NCI-H187 treated with DMSO at 0.1 percent for 48 hours (cell line): ENCODE measurements at regions not wholly inside any gene's neighbourhood (a gene's known extent, or its start where the extent isn't known, plus 50 kb on each side); places are given as distances from the start of the nearest gene placed in this dataset.
"Not testable (repeated sequence)": the region's sequence is repeated elsewhere in the genome, so short reads cannot be mapped to it uniquely, and the experiment has no call there.

Source experiments
- DNase-seq: peaks from one replicate; lab custom pipeline; 2025; lab: John Stamatoyannopoulos, UW

DNA sequence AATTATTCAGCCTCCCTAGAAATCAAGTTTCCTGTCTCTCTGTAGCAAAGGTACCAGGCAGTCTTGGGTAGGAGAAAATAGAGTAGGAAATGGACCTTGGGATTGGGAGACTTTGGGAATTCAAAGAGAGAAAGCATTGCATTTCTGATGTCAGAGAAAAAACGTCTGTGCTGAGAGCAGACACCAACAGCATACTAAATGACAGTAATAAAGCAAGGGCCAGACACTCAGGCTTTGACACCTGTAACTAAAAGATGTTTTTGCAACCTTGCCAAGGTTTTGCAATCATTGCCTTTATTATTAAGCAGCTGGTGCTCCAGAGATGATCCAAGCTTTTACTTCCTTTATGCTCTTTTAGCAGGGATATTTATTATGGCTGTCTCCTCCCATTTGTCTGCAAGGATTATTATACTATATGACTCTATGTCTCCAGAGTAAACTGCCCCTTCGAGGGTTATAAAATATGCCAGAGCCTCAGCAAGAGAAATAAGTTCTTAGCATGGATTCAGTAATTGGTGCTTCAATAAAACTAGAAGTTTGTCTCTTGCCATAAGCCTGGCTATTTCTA, 85.2 kb upstream of the GRAMD1B start:
- DNase-seq = no peak

DNA sequence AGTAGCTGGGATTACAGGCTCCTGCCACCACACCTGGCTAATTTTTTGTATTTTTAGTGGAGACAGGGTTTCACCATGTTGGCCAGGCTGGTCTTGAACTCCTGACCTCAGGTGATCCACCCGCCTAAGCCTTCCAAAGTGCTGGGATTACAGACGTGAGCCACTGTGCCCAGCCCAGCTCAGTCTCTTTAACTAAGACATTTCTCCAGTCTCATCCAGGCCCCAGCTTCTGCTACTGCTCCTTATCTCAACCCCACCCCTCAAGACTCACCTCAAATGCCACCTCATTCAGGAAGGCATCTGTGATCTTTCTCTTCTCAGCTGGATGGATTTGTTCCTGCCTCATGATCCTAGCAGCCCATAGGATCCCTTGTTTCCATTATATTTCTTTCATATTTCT, 85.9 kb upstream of the GRAMD1B start:
- DNase-seq = not testable (repeated sequence)

DNA sequence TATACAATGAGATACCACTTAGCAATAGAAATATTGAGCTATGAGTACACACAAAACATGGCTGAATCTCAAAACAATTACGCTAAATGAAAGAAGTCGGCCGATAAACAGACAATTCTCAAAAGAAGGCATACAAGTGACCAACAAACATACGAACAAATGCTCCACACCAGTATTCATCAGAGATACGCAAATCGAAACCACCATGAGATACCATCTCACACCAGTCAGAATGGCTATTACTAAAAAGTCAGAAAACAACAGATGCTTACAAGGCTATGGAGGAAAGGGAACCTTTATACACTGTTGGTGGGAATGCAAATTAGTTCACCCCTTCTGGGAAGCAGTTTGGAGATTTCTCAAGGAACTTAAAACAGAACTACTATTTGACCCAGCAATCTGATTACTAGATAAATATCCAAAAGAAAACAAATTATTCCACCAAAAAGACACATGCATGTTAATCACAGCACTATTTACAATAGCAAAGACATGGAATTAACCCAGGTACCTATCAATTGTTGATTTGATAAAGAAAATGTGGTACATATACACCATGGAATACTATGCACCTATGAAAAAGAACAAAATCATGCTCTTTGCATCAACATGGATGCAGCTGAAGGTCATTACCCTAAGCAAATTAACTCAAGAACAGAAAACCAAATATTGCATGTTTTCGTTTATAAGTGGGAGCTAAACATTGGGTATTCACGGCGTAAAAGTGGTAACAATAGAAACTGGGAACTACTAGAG, 90.9 kb upstream of the GRAMD1B start:
- no peak for DNase-seq

DNA sequence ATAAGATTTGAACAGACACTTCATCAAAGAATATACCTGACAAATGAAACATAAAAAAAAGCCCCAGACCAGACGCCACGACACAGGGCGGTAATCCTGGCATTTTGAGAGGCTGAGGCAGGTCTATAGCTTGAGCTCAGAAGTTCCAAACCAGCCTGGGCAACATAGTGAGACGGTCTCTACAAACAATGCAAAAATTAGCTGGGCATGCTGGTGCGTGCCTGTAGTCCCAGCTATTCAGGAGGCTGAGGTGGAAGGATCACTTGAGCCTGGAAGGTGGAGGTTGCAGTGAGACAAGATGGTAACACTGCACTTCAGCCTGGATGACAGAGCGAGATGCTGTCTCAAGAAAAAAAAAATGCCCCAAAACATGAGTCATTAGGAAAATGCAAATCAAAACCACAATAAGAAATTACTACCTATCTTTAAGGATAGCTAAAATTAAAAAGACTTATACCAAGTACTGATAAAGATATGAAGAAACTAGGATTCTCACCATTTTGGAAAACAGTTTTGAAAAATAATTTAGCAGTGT, 91.7 kb upstream of the GRAMD1B start:
- no peak for DNase-seq

DNA sequence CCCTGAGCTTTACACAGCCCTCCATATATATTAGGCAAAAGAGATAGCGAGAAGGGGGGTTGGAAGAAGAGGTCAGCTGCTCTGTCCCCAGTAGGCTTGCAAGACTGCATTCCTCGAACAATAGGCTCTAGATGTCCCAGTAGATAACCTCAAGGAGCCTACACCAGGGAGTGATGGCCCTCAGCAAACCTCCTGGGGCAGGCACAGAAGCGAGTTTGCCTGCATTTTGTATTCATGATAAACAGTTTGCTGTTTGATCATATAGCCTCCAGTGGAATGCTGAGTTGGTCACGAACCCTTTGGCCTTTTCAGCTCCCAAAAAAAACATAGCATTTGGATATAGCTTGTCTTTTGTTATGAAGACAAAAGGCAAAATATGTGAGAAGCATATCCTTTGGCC, 95.1 kb upstream of the GRAMD1B start:
- no peak for DNase-seq

DNA sequence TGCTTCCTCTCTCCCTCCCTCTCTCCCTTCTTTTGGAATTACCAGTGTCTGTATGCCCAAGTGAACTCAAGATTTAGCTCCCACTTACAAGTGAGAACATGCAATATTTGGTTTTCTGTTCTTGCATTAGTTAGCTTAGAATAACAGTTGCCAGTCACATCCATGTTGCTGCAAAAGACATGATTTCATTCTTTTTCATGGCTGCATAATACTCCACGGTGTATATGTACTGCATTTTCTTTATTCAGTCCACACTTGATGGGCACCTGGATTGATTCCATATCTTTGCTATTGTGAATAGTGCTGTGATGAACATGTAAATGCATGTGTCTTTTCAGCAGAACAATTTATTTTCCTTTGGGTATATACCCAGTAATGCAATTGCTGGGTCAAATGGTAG, 97.5 kb upstream of the GRAMD1B start:
- not testable (repeated sequence) for DNase-seq

DNA sequence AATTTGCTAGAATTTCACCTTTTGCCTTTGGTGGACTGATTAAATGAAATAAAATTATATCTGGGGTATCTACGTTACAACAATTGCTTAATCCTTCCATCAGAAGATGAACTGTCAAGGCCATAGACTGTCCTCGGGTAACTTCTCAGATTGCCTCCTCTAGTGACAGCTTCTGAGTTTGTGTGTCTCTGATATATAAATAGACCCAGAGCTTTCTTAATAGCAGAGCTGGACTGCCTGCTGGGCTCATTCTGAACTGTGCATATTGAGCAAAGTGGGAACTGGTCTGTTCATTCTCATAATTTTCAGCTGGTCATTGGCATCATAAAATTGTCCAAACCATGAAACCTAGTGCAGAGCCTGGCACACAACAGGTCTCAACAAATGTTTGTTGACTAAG, 99.1 kb upstream of the GRAMD1B start:
- DNase-seq = no peak

DNA sequence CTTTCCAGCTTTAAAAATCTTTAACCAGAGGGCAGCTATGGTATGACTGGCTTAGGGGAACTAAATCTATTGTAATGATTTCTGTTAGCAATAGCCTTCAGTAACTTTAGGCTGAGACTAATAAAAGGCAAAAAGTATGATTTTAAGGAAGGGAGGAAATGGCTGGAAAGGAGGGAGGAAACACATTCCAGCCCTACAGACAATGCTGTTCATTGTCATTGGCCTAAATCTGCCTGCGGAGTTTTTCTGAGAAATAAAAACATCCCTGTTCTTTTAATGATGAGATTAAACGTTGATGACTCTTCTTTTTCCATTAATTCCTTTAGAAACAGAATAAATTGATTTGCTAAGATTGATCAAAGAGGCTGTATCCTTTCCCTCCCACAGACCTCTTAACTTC, 99.6 kb upstream of the GRAMD1B start:
- DNase-seq = no peak

DNA sequence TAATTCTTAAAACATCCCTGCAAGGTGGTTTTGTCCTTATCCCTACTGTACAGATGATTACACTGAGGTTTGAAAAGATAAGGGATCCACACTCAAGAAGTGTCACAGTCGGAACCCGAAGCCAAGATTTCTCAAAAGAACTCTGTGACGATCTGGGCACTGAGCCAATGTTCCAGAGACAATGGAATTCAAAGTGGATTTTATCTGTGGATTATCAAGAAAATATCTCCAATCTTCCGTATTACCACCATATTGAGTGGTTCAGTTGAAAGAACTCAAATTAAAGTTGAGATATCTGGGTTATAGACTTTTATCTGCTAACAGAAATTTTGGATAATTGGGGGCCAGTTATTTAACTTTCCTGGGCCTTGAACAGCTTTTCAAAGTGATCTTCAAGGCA, 100.0 kb upstream of the GRAMD1B start:
- DNase-seq = no peak

DNA sequence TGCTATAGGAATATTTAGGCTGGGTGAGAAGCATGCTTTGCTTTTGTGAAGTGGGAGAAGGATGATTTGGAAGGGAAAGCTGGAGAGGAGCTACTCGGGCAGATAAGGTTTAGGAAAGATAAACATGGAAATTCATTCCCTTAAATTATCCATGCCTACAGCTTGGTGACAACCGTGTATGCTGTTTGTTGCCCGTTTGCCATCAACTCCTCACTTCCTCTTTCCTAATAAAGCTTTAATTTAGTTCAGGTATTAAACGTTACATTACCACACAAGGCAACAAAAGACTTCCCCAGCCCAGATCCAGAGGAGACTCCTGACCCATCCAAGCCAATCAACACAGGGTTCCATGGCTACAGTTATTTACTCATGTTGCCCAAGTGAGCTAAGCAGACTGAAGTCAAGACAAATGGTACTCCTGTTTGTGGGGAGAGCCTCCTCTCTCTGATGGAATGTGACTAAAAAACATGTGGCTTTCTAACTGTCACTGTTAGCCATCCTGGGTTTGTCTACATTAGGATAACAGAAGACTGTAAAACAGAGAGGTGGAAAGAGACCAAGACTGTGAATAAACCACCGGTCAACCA, 101.7 kb upstream of the GRAMD1B start:
- DNase-seq = no peak

DNA sequence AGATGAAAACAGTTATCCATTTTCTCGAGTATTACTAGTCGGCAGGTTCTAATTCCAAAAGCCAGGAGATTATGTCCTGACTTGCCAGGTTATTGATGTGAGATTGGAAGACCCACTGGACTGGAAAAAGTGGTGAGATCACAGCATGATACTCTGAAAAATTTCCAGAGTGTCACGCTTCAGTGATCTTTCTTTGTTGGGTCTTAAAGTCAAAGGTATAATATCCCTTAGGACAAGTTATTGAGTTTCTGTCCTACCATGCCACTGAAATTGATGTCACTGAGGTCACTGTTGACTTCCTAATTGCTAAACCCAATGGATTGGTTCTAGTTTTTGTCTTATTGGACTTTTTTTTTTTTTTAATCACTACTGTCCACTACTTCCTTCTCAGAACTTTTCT, 104.5 kb upstream of the GRAMD1B start:
- DNase-seq = no peak

DNA sequence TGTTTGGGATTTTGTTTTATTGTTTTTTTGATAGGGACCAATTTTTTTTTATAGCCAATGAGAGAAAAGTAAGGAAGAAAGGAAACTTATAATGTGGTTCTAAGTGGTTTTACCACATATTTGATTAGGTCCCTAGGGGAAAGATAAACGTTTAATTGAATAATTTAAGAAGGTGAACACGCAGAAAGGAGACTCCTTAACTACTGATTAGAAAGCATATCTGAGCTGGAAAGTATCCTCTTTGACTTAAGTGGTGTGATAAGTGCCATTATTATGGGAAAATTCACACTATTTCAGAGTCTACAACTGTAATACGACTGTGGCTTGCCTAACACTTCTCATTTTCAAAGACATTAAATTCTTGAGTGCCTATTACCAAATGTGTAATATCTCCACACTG, 106.5 kb upstream of the GRAMD1B start:
- no peak for DNase-seq

DNA sequence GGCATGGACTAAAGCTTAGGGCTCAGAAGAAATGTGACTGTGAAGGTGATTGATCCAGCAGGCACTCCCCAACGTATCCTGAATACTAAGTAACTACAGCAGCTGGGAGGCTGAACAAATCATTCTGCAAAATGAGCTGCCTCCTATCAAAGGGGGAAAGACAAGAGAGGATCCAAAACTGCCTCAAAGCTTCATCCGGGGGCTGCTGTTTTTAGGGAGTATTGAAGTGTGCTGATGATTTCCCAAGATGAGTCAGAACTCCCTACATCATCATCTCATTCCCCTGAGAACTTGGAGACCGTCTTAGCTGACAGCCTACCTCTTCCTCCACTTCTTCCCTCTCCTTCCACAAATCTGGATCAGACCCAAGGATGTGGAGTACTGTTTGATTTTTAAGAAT, 108.4 kb upstream of the GRAMD1B start:
- no peak for DNase-seq

DNA sequence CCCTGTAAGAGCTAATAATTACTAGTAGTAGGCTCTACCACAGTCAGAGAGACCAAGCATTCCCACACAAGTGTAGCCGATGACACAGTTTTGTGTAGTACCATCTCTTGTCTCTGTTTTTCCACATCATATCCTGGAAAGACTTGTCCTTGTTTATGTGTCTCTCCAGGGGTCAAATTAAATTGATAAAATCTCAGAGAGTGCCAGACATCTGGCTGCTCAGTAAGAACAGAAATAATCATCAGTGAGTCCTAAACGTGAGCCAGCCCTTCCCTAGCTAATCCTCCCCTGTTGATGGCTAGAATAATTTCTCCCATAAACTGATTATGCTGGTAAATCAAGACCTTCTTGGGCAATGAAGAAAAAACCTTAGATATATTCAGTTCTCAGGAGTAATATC, 111.4 kb upstream of the GRAMD1B start:
- DNase-seq = no peak

DNA sequence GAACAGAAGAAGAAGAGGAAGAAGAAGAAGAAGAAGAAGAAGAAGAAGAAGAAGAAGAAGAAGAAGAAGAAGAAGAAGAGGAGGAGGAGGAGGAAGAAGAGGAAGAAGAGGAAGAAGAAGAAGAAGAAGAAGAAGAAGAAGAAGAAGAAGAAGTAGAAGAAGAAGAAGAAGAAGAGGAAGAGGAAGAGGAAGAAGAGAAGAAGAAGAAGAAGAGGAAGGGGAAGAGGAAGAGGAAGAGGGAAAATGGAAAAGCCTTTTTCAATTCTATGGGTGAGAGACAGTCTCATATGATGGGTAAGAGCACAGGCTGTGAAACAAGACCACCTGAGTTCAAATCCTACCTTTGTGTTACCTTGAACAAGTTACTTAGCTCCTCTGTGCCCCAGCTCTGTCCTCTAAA, 111.9 kb upstream of the GRAMD1B start:
- DNase-seq = not testable (repeated sequence)

DNA sequence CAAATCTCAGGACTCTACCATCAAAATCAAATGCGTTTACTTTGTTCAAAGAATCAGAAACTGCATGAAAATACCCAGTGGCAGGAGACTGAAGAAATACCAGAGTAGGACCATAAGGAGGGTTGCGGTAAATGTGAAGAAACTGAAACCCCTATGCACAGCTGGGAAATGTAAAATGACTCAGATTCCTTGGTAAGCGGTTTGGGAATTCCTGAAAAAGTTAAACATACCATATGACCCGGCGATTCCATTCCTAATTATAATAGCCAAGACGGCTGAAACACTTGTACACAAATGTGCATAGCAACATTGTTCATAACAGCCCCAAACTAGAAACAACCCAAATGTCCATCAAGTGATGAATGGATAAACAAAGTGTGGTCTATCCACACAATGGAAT, 114.1 kb upstream of the GRAMD1B start:
- DNase-seq = no peak

DNA sequence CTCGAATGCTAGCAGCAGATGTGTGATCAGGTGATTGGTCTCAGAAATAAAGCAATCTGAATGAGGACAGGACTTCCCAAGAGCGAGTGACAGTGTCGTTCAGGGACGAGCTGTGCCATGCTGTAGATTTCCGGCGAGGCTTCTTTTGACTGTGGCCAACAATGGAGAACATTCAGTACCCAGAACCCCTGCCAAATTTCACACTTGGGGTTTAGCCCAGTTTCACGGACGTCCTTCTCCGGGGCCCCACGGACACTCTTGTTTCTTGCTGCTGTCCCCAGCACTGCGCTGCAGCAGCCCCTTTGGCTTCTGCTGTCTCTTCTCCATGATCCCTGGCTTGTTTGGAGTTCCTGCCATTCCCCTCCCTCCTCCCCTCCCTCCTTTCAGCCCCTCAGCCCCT, 115.1 kb upstream of the GRAMD1B start:
- DNase-seq = no peak

DNA sequence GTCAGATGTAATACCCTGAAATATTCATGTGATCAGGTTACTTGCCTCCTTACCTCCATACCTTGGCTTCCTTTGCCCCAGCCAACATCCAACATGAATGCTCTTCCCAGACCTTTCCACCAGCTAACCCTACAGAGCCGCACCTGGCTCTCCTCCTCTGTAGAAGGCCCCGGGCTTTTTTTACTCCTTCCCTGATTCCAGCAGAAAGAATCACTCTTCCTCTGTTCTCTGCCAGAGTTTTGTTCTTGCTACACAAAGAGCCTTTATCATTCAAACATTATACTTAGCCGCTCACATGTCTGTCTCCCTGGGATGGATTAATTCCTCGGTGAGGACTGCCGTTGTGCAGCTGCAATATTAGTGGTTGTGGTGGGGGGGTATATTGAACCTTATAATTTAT, 116.8 kb upstream of the GRAMD1B start:
- DNase-seq = no peak

DNA sequence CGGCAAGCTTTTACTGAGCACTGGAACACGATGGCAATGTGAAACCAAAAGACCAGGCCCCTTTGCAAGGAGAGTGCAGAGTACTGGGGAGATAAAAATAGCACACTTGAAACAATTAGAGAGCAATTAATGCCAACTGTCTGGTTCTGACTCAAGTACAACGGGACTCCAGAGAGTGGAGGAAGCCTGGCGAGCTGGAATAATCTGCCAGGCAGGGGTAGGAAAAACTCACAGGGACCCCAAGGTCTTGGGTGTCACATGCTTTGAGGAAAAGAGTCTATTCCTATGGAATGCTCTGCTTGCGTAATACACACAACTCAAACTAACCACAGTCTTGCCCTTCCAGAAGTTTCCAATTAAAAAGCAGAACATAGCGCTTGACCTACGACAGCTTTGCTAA, 113.0 kb upstream of the CLMP start:
- DNase-seq = peak; percentile 72

DNA sequence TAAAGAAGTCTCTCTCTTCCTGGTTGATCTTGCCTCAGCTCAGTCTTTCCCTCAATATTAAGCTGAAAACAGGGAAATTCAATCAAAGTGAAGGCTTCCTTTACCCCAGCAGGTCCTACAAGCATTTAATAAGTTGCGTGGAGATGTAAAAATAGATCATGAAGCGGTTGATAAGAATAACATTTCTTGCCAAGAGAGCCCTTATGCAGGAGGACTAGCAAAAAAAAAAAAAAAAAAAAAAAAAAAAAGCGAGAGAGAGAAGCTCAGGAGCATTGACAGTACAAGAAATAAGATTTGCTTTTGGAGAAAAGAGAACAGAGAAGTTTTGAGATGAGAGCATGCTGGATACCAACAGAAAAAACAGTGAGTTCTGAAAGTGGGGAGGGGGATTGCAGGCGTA, 112.2 kb upstream of the CLMP start:
- DNase-seq = no peak

DNA sequence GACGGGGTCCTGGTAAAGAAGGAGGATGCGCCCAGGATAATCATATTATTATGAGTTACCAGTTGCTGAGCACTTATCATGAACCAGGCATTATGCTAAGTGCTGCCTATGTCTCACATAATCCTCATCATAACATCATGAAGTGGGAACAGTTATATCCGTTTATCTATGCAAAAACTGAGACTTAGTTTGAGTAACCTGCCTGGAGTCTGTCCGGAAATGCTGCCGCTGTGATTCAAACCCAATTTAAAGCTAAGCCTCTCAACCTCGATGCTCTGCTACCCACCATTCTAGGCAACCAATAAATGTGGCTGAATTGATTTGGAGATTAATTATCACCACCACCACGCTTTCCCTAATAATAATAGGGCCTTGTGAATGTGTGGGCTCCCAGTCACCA, 111.5 kb upstream of the CLMP start:
- DNase-seq = no peak

DNA sequence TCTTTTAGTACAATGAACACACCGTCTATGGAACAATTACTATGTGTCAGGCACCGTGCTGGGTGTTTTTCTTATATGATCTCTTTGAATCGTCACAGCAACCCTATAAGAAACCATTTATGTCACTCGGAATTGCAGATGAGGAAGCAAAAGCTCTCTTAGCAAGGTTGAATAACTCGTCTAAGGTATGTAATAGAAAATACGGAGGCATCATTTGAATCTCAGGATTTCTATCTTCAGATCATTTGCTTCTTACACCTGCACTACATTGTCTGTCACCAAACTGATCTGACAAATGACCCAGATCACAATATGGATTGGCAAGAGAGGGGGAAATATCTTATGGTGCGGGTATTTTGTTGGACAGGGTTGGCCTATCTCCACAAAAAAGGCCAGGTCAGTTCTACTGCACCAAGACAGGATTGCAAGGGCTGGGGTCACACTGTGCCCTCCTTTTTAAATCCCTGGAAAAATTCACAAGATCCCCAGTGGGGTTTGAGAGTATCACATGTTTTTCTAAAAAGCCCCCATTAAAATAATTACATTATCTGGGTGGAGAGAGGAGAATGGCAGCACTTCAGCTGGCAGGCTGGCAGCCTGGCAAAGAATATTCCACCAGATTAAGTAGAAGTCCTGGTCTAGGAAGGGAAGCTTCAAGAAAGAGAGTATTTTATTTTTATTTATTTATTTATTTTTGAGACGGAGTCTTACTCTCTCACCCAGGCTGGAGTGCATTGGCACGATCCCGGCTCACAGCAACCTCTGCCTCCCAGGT, 110.7 kb upstream of the CLMP start:
- DNase-seq = no peak
